CD4-positive, CD25-positive, alpha-beta regulatory T cell (primary cell): ENCODE measurements at regions not wholly inside any gene's neighbourhood (a gene's known extent, or its start where the extent isn't known, plus 50 kb on each side); places are given as distances from the start of the nearest gene placed in this dataset.
"Not testable (repeated sequence)": the region's sequence is repeated elsewhere in the genome, so short reads cannot be mapped to it uniquely, and the experiment has no call there.

Experiments
- ATAC-seq, 2 donors: fragments of 150-1000 bp; cut with Tn5 transposase; one replicate each; pipeline ENCODE4 v1.10.0; 2021; ENCODE audit warnings: low read depth in 2 of 2, moderate number of reproducible peaks in 2 of 2, moderate library complexity in 1 of 2
- DNase-seq, 3 donors: peaks; one replicate each; pipeline versions ENCODE4 v3.0.0 to v3.0.0-alpha.2; 2012 to 2022; ENCODE audit warnings: mixed read lengths in 1 of 3
- H3K27ac ChIP-seq: one replicate; pipeline ENCODE4 v1.7.0; 2013; ENCODE audit warnings: mild to moderate bottlenecking, low read length; ENCODE audit not compliant: insufficient read depth, poor library complexity, severe bottlenecking
- H3K27me3 ChIP-seq: one replicate; pipeline ENCODE4 v1.7.0; 2013; ENCODE audit warnings: low read length; ENCODE audit not compliant: control insufficient read depth, insufficient read depth
- H3K36me3 ChIP-seq: one replicate; pipeline ENCODE4 v1.7.0; 2013; ENCODE audit warnings: mild to moderate bottlenecking, low read length, moderate library complexity; ENCODE audit not compliant: control insufficient read depth, insufficient read depth
- H3K4me1 ChIP-seq: 2 replicates; pipeline ENCODE4 v1.7.0; 2013; ENCODE audit warnings: mild to moderate bottlenecking, low read length; ENCODE audit not compliant: insufficient read depth, control insufficient read depth, poor library complexity, severe bottlenecking
- H3K4me3 ChIP-seq: one replicate; pipeline ENCODE4 v1.7.0; 2013; ENCODE audit warnings: low read depth, mild to moderate bottlenecking, low read length, moderate library complexity
- H3K9me3 ChIP-seq, 2 experiments: 1 replicate in 1 of 2; 2 replicates in 1 of 2; pipeline ENCODE4 v1.7.0; 2013; ENCODE audit warnings: low read length in 2 of 2, mild to moderate bottlenecking in 1 of 2, moderate library complexity in 1 of 2; ENCODE audit not compliant: control insufficient read depth in 2 of 2
- H3K27ac Mint-ChIP-seq, 3 donors: one replicate each; pipeline ENCODE4 v1.8.0; 2020 to 2022; ENCODE audit warnings: mild to moderate bottlenecking in 3 of 3, mixed read lengths in 3 of 3, moderate library complexity in 2 of 3
- H3K27me3 Mint-ChIP-seq: one replicate; pipeline ENCODE4 v1.8.0; 2022; ENCODE audit warnings: mild to moderate bottlenecking, mixed read lengths
- H3K36me3 Mint-ChIP-seq: one replicate; pipeline ENCODE4 v1.8.0; 2020; ENCODE audit warnings: mixed read lengths
- H3K4me1 Mint-ChIP-seq, 4 donors: one replicate each; pipeline ENCODE4 v1.8.0; 2020 to 2022; ENCODE audit warnings: mixed read lengths in 4 of 4, mild to moderate bottlenecking in 1 of 4
- H3K4me3 Mint-ChIP-seq, 4 donors: one replicate each; pipeline ENCODE4 v1.8.0; 2020 to 2022; ENCODE audit warnings: mild to moderate bottlenecking in 4 of 4, mixed read lengths in 4 of 4, moderate library complexity in 3 of 4
- H3K9me3 Mint-ChIP-seq, 7 donors: one replicate each; pipeline ENCODE4 v1.8.0; 2020 to 2022; ENCODE audit warnings: mixed read lengths in 7 of 7, mild to moderate bottlenecking in 3 of 7, moderate library complexity in 2 of 7

- no peak overlapping the region for H3K27ac Mint-ChIP-seq
- no peaks in the 10 kb centered on the region for H3K4me1 Mint-ChIP-seq
- no peaks in the 10 kb centered on the region for H3K36me3 ChIP-seq
- H3K9me3 ChIP-seq: peaks cover 0 to 13% of the 10 kb centered on the region in 2 experiments
- H3K27me3 Mint-ChIP-seq: no peaks in the 10 kb centered on the region
- H3K4me3 ChIP-seq: no peak overlapping the region
- no peak overlapping the region for H3K27ac ChIP-seq
- no peaks in the 10 kb centered on the region for H3K4me1 ChIP-seq
- no peaks in the 10 kb centered on the region for H3K27me3 ChIP-seq
- no peaks in the 10 kb centered on the region for H3K36me3 Mint-ChIP-seq
- no peak for DNase-seq
- peaks cover 1 to 28% (median 6%) of the 10 kb centered on the region in 7 donors for H3K9me3 Mint-ChIP-seq
- no peak for ATAC-seq
- H3K4me3 Mint-ChIP-seq: no peak overlapping the region
These were observed 1140.4 kb downstream of the PCDH9 start for GRCh38 chr13:66089711-66090110.

DNA sequence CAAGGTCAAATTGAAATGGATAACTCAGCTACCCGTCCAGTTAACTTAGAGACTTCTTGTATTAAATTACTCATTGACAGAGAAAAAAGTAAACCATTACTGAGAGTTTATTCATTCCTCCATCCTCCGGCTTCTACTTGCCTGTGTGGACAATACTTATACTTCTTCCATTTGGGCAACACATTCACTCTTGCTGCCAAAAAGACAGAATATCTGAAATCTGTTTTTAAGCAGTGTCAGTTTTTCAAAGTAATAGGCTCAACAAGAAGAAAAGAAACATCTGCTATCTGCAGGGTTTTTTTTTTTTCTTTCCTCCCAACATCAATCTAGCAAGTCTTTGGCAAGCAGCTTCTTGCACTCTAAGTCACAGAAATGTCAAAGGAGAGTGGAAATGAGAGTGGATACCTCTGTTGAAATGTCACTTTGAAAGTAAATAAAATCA is 1142.8 kb downstream of the PCDH9 start:
- no peak overlapping the region for H3K4me3 ChIP-seq
- no peak overlapping the region for H3K27ac ChIP-seq
- Mint-ChIP-seq H3K4me3 (no peak overlapping the region), H3K27ac (no peak overlapping the region), H3K4me1 (no peaks in the 10 kb centered on the region), H3K36me3 (no peaks in the 10 kb centered on the region), H3K27me3 (no peaks in the 10 kb centered on the region), H3K9me3 (peaks cover 2 to 29% (median 8%) of the 10 kb centered on the region in 7 donors)
- H3K4me1 ChIP-seq: no peaks in the 10 kb centered on the region
- no peaks in the 10 kb centered on the region for H3K36me3 ChIP-seq
- H3K27me3 ChIP-seq: no peaks in the 10 kb centered on the region
- ATAC-seq: no peak
- H3K9me3 ChIP-seq: peaks cover 0 to 7% of the 10 kb centered on the region in 2 experiments
- DNase-seq: no peak

DNA sequence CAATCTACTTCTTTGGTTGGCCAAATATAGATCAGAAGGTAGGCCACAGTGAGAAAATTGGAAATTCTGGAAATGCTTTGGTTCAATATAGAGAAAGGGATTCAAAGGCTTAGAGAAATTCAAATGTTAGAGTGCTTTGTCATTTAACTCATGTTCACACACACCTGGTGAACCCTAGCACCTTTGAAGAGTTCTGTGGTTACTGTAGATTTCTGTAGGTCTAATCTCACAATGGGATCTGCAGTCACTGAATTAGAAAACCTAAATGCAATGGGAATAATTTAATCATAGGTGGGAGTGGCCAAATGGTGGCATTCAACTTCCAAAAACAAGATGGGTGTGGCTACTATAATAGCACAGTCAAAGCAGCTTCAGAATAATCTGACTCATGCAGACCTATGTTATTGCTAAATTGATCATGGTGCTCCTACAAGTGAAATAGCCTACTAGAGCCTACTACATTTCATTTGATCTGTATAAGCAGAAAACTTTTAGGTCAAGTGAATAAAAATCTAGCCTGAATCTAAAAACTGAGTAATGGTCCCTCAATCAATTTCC is 1152.9 kb downstream of the PCDH9 start:
- H3K9me3 Mint-ChIP-seq: peaks cover 2 to 22% (median 10%) of the 10 kb centered on the region in 7 donors
- H3K36me3 Mint-ChIP-seq: no peaks in the 10 kb centered on the region
- Histone ChIP-seq H3K9me3 (peaks cover 0 to 8% of the 10 kb centered on the region in 2 experiments), H3K27ac (no peak overlapping the region), H3K27me3 (no peaks in the 10 kb centered on the region), H3K36me3 (no peaks in the 10 kb centered on the region), H3K4me3 (no peak overlapping the region), H3K4me1 (no peaks in the 10 kb centered on the region)
- ATAC-seq (no peak), DNase-seq (no peak)
- no peak overlapping the region for H3K27ac Mint-ChIP-seq
- H3K4me3 Mint-ChIP-seq: no peak overlapping the region
- H3K27me3 Mint-ChIP-seq: no peaks in the 10 kb centered on the region
- no peaks in the 10 kb centered on the region for H3K4me1 Mint-ChIP-seq

GRCh38 chr13:66076417-66076816 is 1153.7 kb downstream of the PCDH9 start:
- no peak overlapping the region for H3K27ac ChIP-seq
- Mint-ChIP-seq H3K9me3 (peaks cover 2 to 22% (median 10%) of the 10 kb centered on the region in 7 donors), H3K27ac (no peak overlapping the region), H3K4me3 (no peak overlapping the region), H3K4me1 (no peaks in the 10 kb centered on the region), H3K36me3 (no peaks in the 10 kb centered on the region), H3K27me3 (no peaks in the 10 kb centered on the region)
- no peaks in the 10 kb centered on the region for H3K27me3 ChIP-seq
- ATAC-seq (no peak), DNase-seq (no peak)
- peaks cover 0 to 8% of the 10 kb centered on the region in 2 experiments for H3K9me3 ChIP-seq
- H3K4me3 ChIP-seq: no peak overlapping the region
- no peaks in the 10 kb centered on the region for H3K4me1 ChIP-seq
- H3K36me3 ChIP-seq: no peaks in the 10 kb centered on the region

DNA sequence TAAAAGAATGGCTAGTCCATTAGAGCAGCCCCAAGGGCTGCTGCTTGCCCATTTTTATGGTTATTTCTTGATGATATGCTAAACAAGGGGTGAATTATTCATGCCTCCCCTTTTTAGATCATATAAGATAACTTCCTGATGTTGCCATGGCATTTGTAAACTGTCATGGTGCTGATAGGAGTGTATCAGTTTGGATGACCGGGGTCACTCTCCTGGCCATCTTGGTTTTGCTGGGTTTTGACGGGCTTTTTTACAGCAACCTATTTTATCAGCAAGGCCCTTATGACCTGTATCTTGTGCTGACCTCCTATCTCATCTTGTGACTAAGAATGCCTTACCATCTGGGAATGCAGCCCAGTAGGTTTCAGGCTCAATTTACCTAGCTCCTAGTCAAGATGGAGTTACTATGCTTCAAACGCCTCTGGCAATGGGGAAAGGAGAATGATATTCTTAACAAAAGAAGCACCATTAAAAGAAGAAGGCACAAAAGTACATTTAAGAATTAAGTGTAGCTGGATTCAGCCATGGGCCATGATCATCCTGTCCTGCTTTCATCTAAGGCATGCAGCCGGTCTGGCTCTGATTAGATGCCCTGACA is 1156.0 kb downstream of the PCDH9 start:
- no peaks in the 10 kb centered on the region for H3K36me3 Mint-ChIP-seq
- DNase-seq: no peak
- no peak overlapping the region for H3K4me3 Mint-ChIP-seq
- ATAC-seq: no peak
- no peaks in the 10 kb centered on the region for H3K4me1 ChIP-seq
- H3K27me3 ChIP-seq: no peaks in the 10 kb centered on the region
- no peak overlapping the region for H3K27ac Mint-ChIP-seq
- H3K4me3 ChIP-seq: no peak overlapping the region
- no peaks in the 10 kb centered on the region for H3K27me3 Mint-ChIP-seq
- peaks cover 2 to 29% (median 10%) of the 10 kb centered on the region in 7 donors for H3K9me3 Mint-ChIP-seq
- H3K9me3 ChIP-seq: peaks cover 0 to 4% of the 10 kb centered on the region in 2 experiments
- no peaks in the 10 kb centered on the region for H3K4me1 Mint-ChIP-seq
- no peak overlapping the region for H3K27ac ChIP-seq
- no peaks in the 10 kb centered on the region for H3K36me3 ChIP-seq

DNA sequence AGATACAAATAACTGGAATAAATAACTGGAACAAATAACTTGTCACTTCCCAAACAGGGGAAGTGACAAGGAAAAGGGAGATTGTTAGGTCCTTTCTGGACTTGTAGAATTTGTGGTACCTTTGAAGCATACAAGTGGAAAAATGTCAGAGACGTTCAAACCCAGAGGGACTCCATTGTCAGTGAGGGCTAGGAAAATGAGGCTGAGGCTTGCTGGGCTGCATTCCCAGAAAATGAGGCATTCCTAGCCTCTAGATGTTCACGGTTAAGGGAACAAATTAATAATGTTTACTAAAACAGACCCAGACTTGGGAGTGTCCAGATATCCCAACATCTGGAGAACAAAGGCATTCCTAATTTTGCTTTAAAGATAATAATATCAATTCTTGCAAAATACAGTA is 1158.0 kb downstream of the PCDH9 start:
- not testable (repeated sequence) for DNase-seq, H3K4me1 ChIP-seq
- H3K9me3 Mint-ChIP-seq: peaks cover 2 to 30% (median 11%) of the 10 kb centered on the region in 7 donors

DNA sequence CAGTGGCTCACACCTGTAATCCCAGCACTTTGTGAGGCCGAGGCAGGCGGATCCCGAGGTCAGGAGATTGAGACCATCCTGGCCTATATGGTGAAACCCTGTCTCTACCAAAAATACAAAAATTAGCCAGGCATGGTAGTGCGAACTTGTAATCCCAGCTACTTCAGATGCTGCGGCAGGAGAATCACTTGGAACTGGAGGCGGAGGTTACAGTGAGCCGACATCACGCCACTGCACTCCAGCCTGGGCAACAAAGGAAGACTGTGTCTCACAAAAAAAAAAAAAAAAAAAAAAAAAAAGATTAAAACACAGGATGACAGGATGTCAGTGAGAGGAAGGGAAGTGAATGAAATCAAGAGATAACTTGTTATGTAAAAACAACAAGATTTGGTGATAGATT is 1158.5 kb downstream of the PCDH9 start:
- H3K9me3 Mint-ChIP-seq: peaks cover 2 to 30% (median 10%) of the 10 kb centered on the region in 7 donors
- no peak overlapping the region for H3K27ac ChIP-seq
- no peaks in the 10 kb centered on the region for H3K27me3 ChIP-seq
- no peak overlapping the region for H3K27ac Mint-ChIP-seq
- ATAC-seq (no peak), DNase-seq (no peak)
- H3K4me1 ChIP-seq: no peaks in the 10 kb centered on the region
- H3K4me1 Mint-ChIP-seq: no peaks in the 10 kb centered on the region
- no peak overlapping the region for H3K4me3 Mint-ChIP-seq
- no peaks in the 10 kb centered on the region for H3K36me3 Mint-ChIP-seq
- H3K9me3 ChIP-seq: peaks cover 0 to under 1% of the 10 kb centered on the region in 2 experiments
- no peaks in the 10 kb centered on the region for H3K27me3 Mint-ChIP-seq
- H3K36me3 ChIP-seq: no peaks in the 10 kb centered on the region
- H3K4me3 ChIP-seq: no peak overlapping the region

More for the DNA sequence above, 1158.0 kb downstream of the PCDH9 start:
- not testable (repeated sequence) for H3K27ac Mint-ChIP-seq, H3K27ac ChIP-seq, H3K4me1 Mint-ChIP-seq, ATAC-seq, H3K27me3 ChIP-seq, H3K4me3 Mint-ChIP-seq, H3K9me3 ChIP-seq, H3K4me3 ChIP-seq, H3K36me3 ChIP-seq, H3K36me3 Mint-ChIP-seq, H3K27me3 Mint-ChIP-seq

- Histone ChIP-seq H3K4me1 (no peaks in the 10 kb centered on the region), H3K36me3 (no peaks in the 10 kb centered on the region), H3K4me3 (no peak overlapping the region), H3K9me3 (no peaks in the 10 kb centered on the region), H3K27me3 (no peaks in the 10 kb centered on the region), H3K27ac (no peak overlapping the region)
- Mint-ChIP-seq H3K4me3 (no peak overlapping the region), H3K27me3 (no peaks in the 10 kb centered on the region), H3K27ac (no peak overlapping the region), H3K36me3 (no peaks in the 10 kb centered on the region), H3K4me1 (no peaks in the 10 kb centered on the region), H3K9me3 (peaks cover 2 to 28% (median 9%) of the 10 kb centered on the region in 7 donors)
- ATAC-seq (no peak), DNase-seq (no peak)
These were observed 1159.1 kb downstream of the PCDH9 start for GRCh38 chr13:66071029-66071428.
